ENCODE measurements at regions not wholly inside any gene's neighbourhood (a gene's known extent, or its start where the extent isn't known, plus 50 kb on each side); places are given as distances from the start of the nearest gene placed in this dataset.
"Not testable (repeated sequence)": the region's sequence is repeated elsewhere in the genome, so short reads cannot be mapped to it uniquely, and the experiment has no call there.

GRCh38 chrX:129361576-129361975 is 161.7 kb downstream of the SMARCA1 start:
- Histone ChIP-seq H3K4me3 (ENCODE audit: low read length) (no peak overlapping the region), H3K36me3 (ENCODE audit: insufficient read depth, low read length) (no peaks in the 10 kb centered on the region), H3K4me1 (ENCODE audit: low read length) (no peaks in the 10 kb centered on the region), H3K27ac (ENCODE audit: low read length) (no peak overlapping the region), H3K4me2 (ENCODE audit: low read depth, low read length, poor library complexity, severe bottlenecking) (no peak overlapping the region), H4K20me1 (ENCODE audit: insufficient read depth, low read depth, low read length) (no peaks in the 10 kb centered on the region), H2AFZ (ENCODE audit: low read length) (no peak overlapping the region), H3K9me3 (ENCODE audit: low read length) (no peaks in the 10 kb centered on the region), H3K79me2 (ENCODE audit: low read length) (no peaks in the 10 kb centered on the region), H3K9me2 (replicated peaks; ENCODE audit: insufficient read depth, low read length) (no peaks in the 10 kb centered on the region), H3K9ac (ENCODE audit: low read length) (no peak overlapping the region), H3K27me3 (ENCODE audit: low read length) (no peaks in the 10 kb centered on the region)
- no peak for DNase-seq

- Histone ChIP-seq H3K9me2 (replicated peaks; ENCODE audit: insufficient read depth, low read length) (no peaks in the 10 kb centered on the region), H2AFZ (ENCODE audit: low read length) (no peak overlapping the region), H3K79me2 (ENCODE audit: low read length) (no peaks in the 10 kb centered on the region), H3K4me2 (ENCODE audit: low read depth, low read length, poor library complexity, severe bottlenecking) (no peak overlapping the region), H3K27ac (ENCODE audit: low read length) (no peak overlapping the region), H3K36me3 (ENCODE audit: insufficient read depth, low read length) (no peaks in the 10 kb centered on the region), H3K27me3 (ENCODE audit: low read length) (no peaks in the 10 kb centered on the region), H4K20me1 (ENCODE audit: insufficient read depth, low read depth, low read length) (no peaks in the 10 kb centered on the region), H3K9ac (ENCODE audit: low read length) (no peak overlapping the region), H3K4me3 (ENCODE audit: low read length) (no peak overlapping the region), H3K4me1 (ENCODE audit: low read length) (no peaks in the 10 kb centered on the region), H3K9me3 (ENCODE audit: low read length) (no peaks in the 10 kb centered on the region)
- peak; percentile 88 for DNase-seq
These were observed 163.1 kb downstream of the SMARCA1 start for GRCh38 chrX:129360175-129360574.

GRCh38 chrX:129359269-129359668 is 164.0 kb downstream of the SMARCA1 start:
- Histone ChIP-seq H3K4me1 (ENCODE audit: low read length) (no peaks in the 10 kb centered on the region), H3K4me2 (ENCODE audit: low read depth, low read length, poor library complexity, severe bottlenecking) (no peak overlapping the region), H3K9me3 (ENCODE audit: low read length) (no peaks in the 10 kb centered on the region), H3K36me3 (ENCODE audit: insufficient read depth, low read length) (no peaks in the 10 kb centered on the region), H3K79me2 (ENCODE audit: low read length) (no peaks in the 10 kb centered on the region), H3K4me3 (ENCODE audit: low read length) (no peak overlapping the region), H2AFZ (ENCODE audit: low read length) (no peak overlapping the region), H3K27ac (ENCODE audit: low read length) (no peak overlapping the region), H3K27me3 (ENCODE audit: low read length) (no peaks in the 10 kb centered on the region), H3K9ac (ENCODE audit: low read length) (no peak overlapping the region), H4K20me1 (ENCODE audit: insufficient read depth, low read depth, low read length) (no peaks in the 10 kb centered on the region), H3K9me2 (replicated peaks; ENCODE audit: insufficient read depth, low read length) (no peaks in the 10 kb centered on the region)
- DNase-seq: no peak

- H2AFZ ChIP-seq (ENCODE audit: low read length); H4K20me1 ChIP-seq (ENCODE audit: insufficient read depth, low read depth, low read length); H3K4me3 ChIP-seq (ENCODE audit: low read length); H3K9ac ChIP-seq (ENCODE audit: low read length); H3K36me3 ChIP-seq (ENCODE audit: insufficient read depth, low read length); DNase-seq; H3K4me2 ChIP-seq (ENCODE audit: low read depth, low read length, poor library complexity, severe bottlenecking); H3K9me2 ChIP-seq (replicated peaks; ENCODE audit: insufficient read depth, low read length); H3K4me1 ChIP-seq (ENCODE audit: low read length); H3K27ac ChIP-seq (ENCODE audit: low read length); H3K79me2 ChIP-seq (ENCODE audit: low read length); H3K27me3 ChIP-seq (ENCODE audit: low read length); H3K9me3 ChIP-seq (ENCODE audit: low read length): not testable (repeated sequence)
These were observed 165.9 kb downstream of the SMARCA1 start for GRCh38 chrX:129357428-129357827.

GRCh38 chrX:129347291-129347690 is 176.0 kb downstream of the SMARCA1 start:
- no peak overlapping the region for H2AFZ ChIP-seq (ENCODE audit: low read length)
- H3K79me2 ChIP-seq (ENCODE audit: low read length): no peaks in the 10 kb centered on the region
- H3K27ac ChIP-seq (ENCODE audit: low read length): no peak overlapping the region
- no peaks in the 10 kb centered on the region for H3K27me3 ChIP-seq (ENCODE audit: low read length)
- no peaks in the 10 kb centered on the region for H3K36me3 ChIP-seq (ENCODE audit: insufficient read depth, low read length)
- no peaks in the 10 kb centered on the region for H4K20me1 ChIP-seq (ENCODE audit: insufficient read depth, low read depth, low read length)
- no peaks in the 10 kb centered on the region for H3K4me1 ChIP-seq (ENCODE audit: low read length)
- no peak overlapping the region for H3K4me3 ChIP-seq (ENCODE audit: low read length)
- no peaks in the 10 kb centered on the region for H3K9me2 ChIP-seq (replicated peaks; ENCODE audit: insufficient read depth, low read length)
- H3K4me2 ChIP-seq (ENCODE audit: low read depth, low read length, poor library complexity, severe bottlenecking): no peak overlapping the region
- H3K9me3 ChIP-seq (ENCODE audit: low read length): no peaks in the 10 kb centered on the region
- DNase-seq: peak; percentile 49
- H3K9ac ChIP-seq (ENCODE audit: low read length): no peak overlapping the region

GRCh38 chrX:129346574-129346973 is 176.7 kb downstream of the SMARCA1 start:
- no peaks in the 10 kb centered on the region for H3K36me3 ChIP-seq (ENCODE audit: insufficient read depth, low read length)
- no peaks in the 10 kb centered on the region for H3K9me2 ChIP-seq (replicated peaks; ENCODE audit: insufficient read depth, low read length)
- no peak overlapping the region for H3K4me3 ChIP-seq (ENCODE audit: low read length)
- H4K20me1 ChIP-seq (ENCODE audit: insufficient read depth, low read depth, low read length): no peaks in the 10 kb centered on the region
- no peaks in the 10 kb centered on the region for H3K4me1 ChIP-seq (ENCODE audit: low read length)
- H2AFZ ChIP-seq (ENCODE audit: low read length): no peak overlapping the region
- no peak overlapping the region for H3K27ac ChIP-seq (ENCODE audit: low read length)
- H3K4me2 ChIP-seq (ENCODE audit: low read depth, low read length, poor library complexity, severe bottlenecking): no peak overlapping the region
- H3K9ac ChIP-seq (ENCODE audit: low read length): no peak overlapping the region
- no peak for DNase-seq
- no peaks in the 10 kb centered on the region for H3K27me3 ChIP-seq (ENCODE audit: low read length)
- H3K79me2 ChIP-seq (ENCODE audit: low read length): no peaks in the 10 kb centered on the region
- no peaks in the 10 kb centered on the region for H3K9me3 ChIP-seq (ENCODE audit: low read length)

GRCh38 chrX:129337264-129337663 is 186.0 kb downstream of the SMARCA1 start:
- not testable (repeated sequence) for H2AFZ ChIP-seq (ENCODE audit: low read length); H3K27ac ChIP-seq (ENCODE audit: low read length); H3K4me2 ChIP-seq (ENCODE audit: low read depth, low read length, poor library complexity, severe bottlenecking); H3K27me3 ChIP-seq (ENCODE audit: low read length); H3K9ac ChIP-seq (ENCODE audit: low read length); H3K4me3 ChIP-seq (ENCODE audit: low read length); DNase-seq; H3K79me2 ChIP-seq (ENCODE audit: low read length); H3K9me2 ChIP-seq (replicated peaks; ENCODE audit: insufficient read depth, low read length); H3K36me3 ChIP-seq (ENCODE audit: insufficient read depth, low read length); H4K20me1 ChIP-seq (ENCODE audit: insufficient read depth, low read depth, low read length); H3K4me1 ChIP-seq (ENCODE audit: low read length); H3K9me3 ChIP-seq (ENCODE audit: low read length)

GRCh38 chrX:129323115-129323514 is 200.2 kb downstream of the SMARCA1 start:
- H3K79me2 ChIP-seq (ENCODE audit: low read length): no peaks in the 10 kb centered on the region
- H3K27me3 ChIP-seq (ENCODE audit: low read length): no peaks in the 10 kb centered on the region
- no peaks in the 10 kb centered on the region for H3K9me2 ChIP-seq (replicated peaks; ENCODE audit: insufficient read depth, low read length)
- H3K4me3 ChIP-seq (ENCODE audit: low read length): no peak overlapping the region
- H2AFZ ChIP-seq (ENCODE audit: low read length): no peak overlapping the region
- H3K4me1 ChIP-seq (ENCODE audit: low read length): no peaks in the 10 kb centered on the region
- H3K36me3 ChIP-seq (ENCODE audit: insufficient read depth, low read length): no peaks in the 10 kb centered on the region
- H3K9me3 ChIP-seq (ENCODE audit: low read length): no peaks in the 10 kb centered on the region
- no peak for DNase-seq
- no peak overlapping the region for H3K27ac ChIP-seq (ENCODE audit: low read length)
- H3K4me2 ChIP-seq (ENCODE audit: low read depth, low read length, poor library complexity, severe bottlenecking): no peak overlapping the region
- no peaks in the 10 kb centered on the region for H4K20me1 ChIP-seq (ENCODE audit: insufficient read depth, low read depth, low read length)
- no peak overlapping the region for H3K9ac ChIP-seq (ENCODE audit: low read length)

- H3K27me3 ChIP-seq (ENCODE audit: low read length): no peaks in the 10 kb centered on the region
- H3K4me1 ChIP-seq (ENCODE audit: low read length): no peaks in the 10 kb centered on the region
- H3K27ac ChIP-seq (ENCODE audit: low read length): no peak overlapping the region
- H2AFZ ChIP-seq (ENCODE audit: low read length): no peak overlapping the region
- no peaks in the 10 kb centered on the region for H4K20me1 ChIP-seq (ENCODE audit: insufficient read depth, low read depth, low read length)
- no peaks in the 10 kb centered on the region for H3K9me3 ChIP-seq (ENCODE audit: low read length)
- no peaks in the 10 kb centered on the region for H3K9me2 ChIP-seq (replicated peaks; ENCODE audit: insufficient read depth, low read length)
- H3K79me2 ChIP-seq (ENCODE audit: low read length): no peaks in the 10 kb centered on the region
- peak; percentile 65 for DNase-seq
- H3K4me3 ChIP-seq (ENCODE audit: low read length): no peak overlapping the region
- H3K9ac ChIP-seq (ENCODE audit: low read length): no peak overlapping the region
- no peaks in the 10 kb centered on the region for H3K36me3 ChIP-seq (ENCODE audit: insufficient read depth, low read length)
- no peak overlapping the region for H3K4me2 ChIP-seq (ENCODE audit: low read depth, low read length, poor library complexity, severe bottlenecking)
These were observed 204.9 kb downstream of the SMARCA1 start for GRCh38 chrX:129318375-129318774.

Measured in Karpas-422 (cell line).